BLaER1 (cell line): ENCODE measurements at regions not wholly inside any gene's neighbourhood (a gene's known extent, or its start where the extent isn't known, plus 50 kb on each side); places are given as distances from the start of the nearest gene placed in this dataset.
"Not testable (repeated sequence)": the region's sequence is repeated elsewhere in the genome, so short reads cannot be mapped to it uniquely, and the experiment has no call there.

Experiments
- H3K27ac ChIP-seq: shearing (Covaris generic); formaldehyde crosslinking; 2 replicates; pipeline ENCODE4 v1.8.1; 2022
- H3K27me3 ChIP-seq: shearing (Covaris generic); formaldehyde crosslinking; 2 replicates; pipeline ENCODE4 v1.8.1; 2022
- H3K36me3 ChIP-seq: shearing (Covaris generic); formaldehyde crosslinking; 2 replicates; pipeline ENCODE4 v1.8.1; 2022
- H3K4me1 ChIP-seq: shearing (Covaris generic); formaldehyde crosslinking; 2 replicates; pipeline ENCODE4 v1.8.1; 2022
- H3K4me2 ChIP-seq: shearing (Covaris generic); formaldehyde crosslinking; 2 replicates; pipeline ENCODE4 v1.8.1; 2022
- H3K4me3 ChIP-seq: shearing (Covaris generic); formaldehyde crosslinking; 2 replicates; pipeline ENCODE4 v1.8.1; 2022
- H3K9ac ChIP-seq: shearing (Covaris generic); formaldehyde crosslinking; 2 replicates; pipeline ENCODE4 v1.8.1; 2022
- H3K9me3 ChIP-seq: shearing (Covaris generic); formaldehyde crosslinking; 2 replicates; pipeline ENCODE4 v1.8.1; 2022
- H4K20me1 ChIP-seq: shearing (Covaris generic); formaldehyde crosslinking; 2 replicates; pipeline ENCODE4 v1.8.1; 2022
- Cebpa-rat ChIP-seq: shearing (Covaris generic); IDR thresholded peaks from 2 replicates; pipeline ENCODE4 v1.8.1; 2022

GRCh38 chr13:81874253-81874652, 1533.3 kb upstream of the SPRY2 start:
- Histone ChIP-seq H3K4me3 (no peak overlapping the region), H3K4me1 (no peaks in the 10 kb centered on the region), H3K36me3 (no peaks in the 10 kb centered on the region), H3K4me2 (no peak overlapping the region), H3K27me3 (no peaks in the 10 kb centered on the region), H3K9ac (no peak overlapping the region), H3K27ac (no peak overlapping the region), H3K9me3 (no peaks in the 10 kb centered on the region), H4K20me1 (no peaks in the 10 kb centered on the region)
- no peak for TF ChIP-seq Cebpa-rat

GRCh38 chr13:81872581-81872980, 1531.7 kb upstream of the SPRY2 start:
- Histone ChIP-seq H3K4me1 (no peaks in the 10 kb centered on the region), H3K9ac (no peak overlapping the region), H3K27ac (no peak overlapping the region), H3K27me3 (no peaks in the 10 kb centered on the region), H4K20me1 (no peaks in the 10 kb centered on the region), H3K9me3 (no peaks in the 10 kb centered on the region), H3K36me3 (no peaks in the 10 kb centered on the region), H3K4me3 (no peak overlapping the region), H3K4me2 (no peak overlapping the region)
- TF ChIP-seq Cebpa-rat = no peak

- H3K27ac ChIP-seq, H3K36me3 ChIP-seq, H4K20me1 ChIP-seq, H3K4me3 ChIP-seq, H3K9ac ChIP-seq, H3K4me2 ChIP-seq, H3K4me1 ChIP-seq, H3K27me3 ChIP-seq, H3K9me3 ChIP-seq: not testable (repeated sequence)
These were observed 1530.9 kb upstream of the SPRY2 start for GRCh38 chr13:81871751-81872325.

GRCh38 chr13:81848291-81848690, 1507.4 kb upstream of the SPRY2 start:
- no peak overlapping the region for H3K4me3 ChIP-seq
- no peaks in the 10 kb centered on the region for H3K27me3 ChIP-seq
- H3K36me3 ChIP-seq = no peaks in the 10 kb centered on the region
- H3K9me3 ChIP-seq = no peaks in the 10 kb centered on the region
- H3K4me2 ChIP-seq = no peak overlapping the region
- H3K9ac ChIP-seq = no peak overlapping the region
- TF ChIP-seq Cebpa-rat = no peak
- no peaks in the 10 kb centered on the region for H4K20me1 ChIP-seq
- no peaks in the 10 kb centered on the region for H3K4me1 ChIP-seq
- no peak overlapping the region for H3K27ac ChIP-seq

- Histone ChIP-seq H3K4me3 (no peak overlapping the region), H3K9me3 (no peaks in the 10 kb centered on the region), H3K4me1 (no peaks in the 10 kb centered on the region), H3K4me2 (no peak overlapping the region), H3K27me3 (no peaks in the 10 kb centered on the region), H4K20me1 (no peaks in the 10 kb centered on the region), H3K36me3 (no peaks in the 10 kb centered on the region), H3K9ac (no peak overlapping the region), H3K27ac (no peak overlapping the region)
- no peak for TF ChIP-seq Cebpa-rat
These were observed 1505.8 kb upstream of the SPRY2 start for GRCh38 chr13:81846771-81847170.

GRCh38 chr13:81821259-81821658, 1480.3 kb upstream of the SPRY2 start:
- Histone ChIP-seq H4K20me1 (no peaks in the 10 kb centered on the region), H3K27me3 (no peaks in the 10 kb centered on the region), H3K4me1 (no peaks in the 10 kb centered on the region), H3K9me3 (peaks cover 5% of the 10 kb centered on the region; the same call in 1 of the 2 replicates), H3K4me3 (no peak overlapping the region), H3K27ac (no peak overlapping the region), H3K9ac (no peak overlapping the region), H3K4me2 (no peak overlapping the region), H3K36me3 (no peaks in the 10 kb centered on the region)
- TF ChIP-seq Cebpa-rat = no peak

- Histone ChIP-seq H3K36me3 (no peaks in the 10 kb centered on the region), H3K4me2 (no peak overlapping the region), H3K9me3 (no peaks in the 10 kb centered on the region), H4K20me1 (no peaks in the 10 kb centered on the region), H3K4me3 (no peak overlapping the region), H3K27me3 (no peaks in the 10 kb centered on the region), H3K9ac (no peak overlapping the region), H3K4me1 (no peaks in the 10 kb centered on the region), H3K27ac (no peak overlapping the region)
- no peak for TF ChIP-seq Cebpa-rat
These were observed 1459.5 kb upstream of the SPRY2 start for GRCh38 chr13:81800433-81800832.

GRCh38 chr13:81795710-81796109, 1454.8 kb upstream of the SPRY2 start:
- TF ChIP-seq Cebpa-rat = no peak
- Histone ChIP-seq H4K20me1 (no peaks in the 10 kb centered on the region), H3K9ac (no peak overlapping the region), H3K4me3 (no peak overlapping the region), H3K27ac (no peak overlapping the region), H3K4me1 (no peaks in the 10 kb centered on the region), H3K27me3 (no peaks in the 10 kb centered on the region), H3K9me3 (no peaks in the 10 kb centered on the region), H3K4me2 (no peak overlapping the region), H3K36me3 (no peaks in the 10 kb centered on the region)

GRCh38 chr13:81791641-81792040, 1450.7 kb upstream of the SPRY2 start:
- Histone ChIP-seq H4K20me1 (no peaks in the 10 kb centered on the region), H3K9ac (no peak overlapping the region), H3K4me1 (no peaks in the 10 kb centered on the region), H3K36me3 (no peaks in the 10 kb centered on the region), H3K4me2 (no peak overlapping the region), H3K4me3 (no peak overlapping the region), H3K27ac (no peak overlapping the region), H3K27me3 (no peaks in the 10 kb centered on the region), H3K9me3 (no peaks in the 10 kb centered on the region)
- no peak for TF ChIP-seq Cebpa-rat

- no peak overlapping the region for H3K4me3 ChIP-seq
- no peak overlapping the region for H3K9ac ChIP-seq
- no peak overlapping the region for H3K27ac ChIP-seq
These were observed 1440.5 kb upstream of the SPRY2 start for GRCh38 chr13:81781471-81781870.

GRCh38 chr13:81779876-81780275, 1439.0 kb upstream of the SPRY2 start:
- Histone ChIP-seq H3K4me2 (no peak overlapping the region), H4K20me1 (no peaks in the 10 kb centered on the region), H3K36me3 (no peaks in the 10 kb centered on the region), H3K4me3 (no peak overlapping the region), H3K27me3 (no peaks in the 10 kb centered on the region), H3K27ac (no peak overlapping the region), H3K9me3 (no peaks in the 10 kb centered on the region), H3K4me1 (no peaks in the 10 kb centered on the region), H3K9ac (no peak overlapping the region)
- no peak for TF ChIP-seq Cebpa-rat

More at GRCh38 chr13:81781471-81781870, 1440.5 kb upstream of the SPRY2 start:
- no peak overlapping the region for H3K4me2 ChIP-seq
- H4K20me1 ChIP-seq = no peaks in the 10 kb centered on the region
- no peaks in the 10 kb centered on the region for H3K36me3 ChIP-seq
- no peak for TF ChIP-seq Cebpa-rat
- H3K4me1 ChIP-seq = no peaks in the 10 kb centered on the region
- H3K27me3 ChIP-seq = no peaks in the 10 kb centered on the region
- no peaks in the 10 kb centered on the region for H3K9me3 ChIP-seq
